ENCODE measurements at regions not wholly inside any gene's neighbourhood (a gene's known extent, or its start where the extent isn't known, plus 50 kb on each side); places are given as distances from the start of the nearest gene placed in this dataset.

GRCh38 chr9:107161338-107161737, 121.7 kb upstream of the RAD23B start:
- TF ChIP-seq CTCF (IDR thresholded peaks at IDR 0.05) (no peak), POLR2A (IDR thresholded peaks at IDR 0.05) (no peak)
- DNase-seq, result no peak
- Histone ChIP-seq H3K4me3 (no peak overlapping the region), H3K36me3 (no peaks in the 10 kb centered on the region), H3K27ac (no peak overlapping the region), H3K4me1 (no peaks in the 10 kb centered on the region), H3K9me3 (no peaks in the 10 kb centered on the region), H3K27me3 (no peaks in the 10 kb centered on the region)

- H3K36me3 ChIP-seq, result no peaks in the 10 kb centered on the region
- no peak overlapping the region for H3K4me3 ChIP-seq
- no peaks in the 10 kb centered on the region for H3K4me1 ChIP-seq
- TF ChIP-seq CTCF (IDR thresholded peaks at IDR 0.05) (no peak), POLR2A (IDR thresholded peaks at IDR 0.05) (no peak)
- H3K9me3 ChIP-seq, result no peaks in the 10 kb centered on the region
- no peak for DNase-seq
- no peaks in the 10 kb centered on the region for H3K27me3 ChIP-seq
- no peak overlapping the region for H3K27ac ChIP-seq
Measured at GRCh38 chr9:107163370-107163769, 119.7 kb upstream of the RAD23B start.

GRCh38 chr9:107169796-107170195, 113.3 kb upstream of the RAD23B start:
- H3K4me3 ChIP-seq, result no peak overlapping the region
- H3K27ac ChIP-seq, result no peak overlapping the region
- no peaks in the 10 kb centered on the region for H3K27me3 ChIP-seq
- no peaks in the 10 kb centered on the region for H3K9me3 ChIP-seq
- DNase-seq, result no peak
- peaks cover 0 to 5% (median 2%) of the 10 kb centered on the region in 4 donors for H3K4me1 ChIP-seq
- TF ChIP-seq POLR2A (IDR thresholded peaks at IDR 0.05), result no peak
- no peak for TF ChIP-seq CTCF (IDR thresholded peaks at IDR 0.05)
- H3K36me3 ChIP-seq, result no peaks in the 10 kb centered on the region

GRCh38 chr9:107170801-107171200, 112.3 kb upstream of the RAD23B start:
- no peaks in the 10 kb centered on the region for H3K9me3 ChIP-seq
- TF ChIP-seq POLR2A (IDR thresholded peaks at IDR 0.05) (no peak), CTCF (IDR thresholded peaks at IDR 0.05) (no peak)
- H3K4me1 ChIP-seq, result peaks cover 0 to 9% (median 3%) of the 10 kb centered on the region in 4 donors
- H3K27me3 ChIP-seq, result no peaks in the 10 kb centered on the region
- no peak overlapping the region for H3K27ac ChIP-seq
- no peak for DNase-seq
- no peak overlapping the region for H3K4me3 ChIP-seq
- no peaks in the 10 kb centered on the region for H3K36me3 ChIP-seq

GRCh38 chr9:107172160-107172978, 110.7 kb upstream of the RAD23B start:
- TF ChIP-seq POLR2A (IDR thresholded peaks at IDR 0.05) (no peak), CTCF (IDR thresholded peaks at IDR 0.05) (peak; percentile 44 to 98 (median 86))

More at GRCh38 chr9:107172160-107172978, 110.7 kb upstream of the RAD23B start:
- Histone ChIP-seq H3K4me3 (no peak overlapping the region), H3K4me1 (peaks cover 0 to 23% (median 3%) of the 10 kb centered on the region in 4 donors), H3K9me3 (no peaks in the 10 kb centered on the region), H3K27me3 (no peaks in the 10 kb centered on the region), H3K27ac (peak overlapping the region in 1 of 4 donors; percentile 28), H3K36me3 (no peaks in the 10 kb centered on the region)
- peak; percentile 21 to 86 (median 73) for DNase-seq
